Endothelial cell of umbilical vein (primary cell): ENCODE measurements at regions not wholly inside any gene's neighbourhood (a gene's known extent, or its start where the extent isn't known, plus 50 kb on each side); places are given as distances from the start of the nearest gene placed in this dataset.

Experiments used
- BruUV-seq: library from RNA; stranded (reverse); fragments of 400-500 nt; replicated peaks from 2 replicates; lab custom pipeline; 2021; lab: Mats Ljungman, UMichigan
- CTCF ChIA-PET: fragments of 300-600, 350-600 bp; sonication (Branson Sonifier 250); formaldehyde crosslinking; loops from one replicate; lab custom pipeline; 2021; ENCODE audit warnings: antibody characterized with exemption, inconsistent platforms; lab: Charles Lee
- POLR2A ChIA-PET: fragments of 300-600, 350-600 bp; sonication (Branson Sonifier 250); formaldehyde crosslinking; loops from one replicate; lab custom pipeline; 2021; ENCODE audit warnings: antibody characterized with exemption, inconsistent platforms; lab: Charles Lee
- DNase-seq: peaks from one replicate; pipeline ENCODE4 v3.0.0-alpha.2; 2011; ENCODE audit warnings: low read depth, low spot score
- FAIRE-seq: peaks from 2 replicates; lab custom pipeline; 2011; peaks lifted over from hg19 to GRCh38; lab: Jason Lieb, UNC
- H2AFZ ChIP-seq: 2 replicates; pipeline ENCODE4 v1.6.0; 2012; ENCODE audit warnings: low read depth, low read length, control low read depth, inconsistent platforms
- H3K27ac ChIP-seq: 2 replicates; pipeline ENCODE4 v1.5.1; 2011; ENCODE audit warnings: low read depth, mild to moderate bottlenecking, control low read depth, low read length, moderate library complexity; ENCODE audit not compliant: insufficient read depth
- H3K27me3 ChIP-seq, 2 experiments: 2 replicates each; pipeline versions ENCODE4 v1.6.0 to v1.6.1; 2011; ENCODE audit warnings: low read length in 2 of 2, mixed read lengths in 1 of 2; ENCODE audit not compliant: control insufficient read depth in 2 of 2, insufficient read depth in 2 of 2
- H3K36me3 ChIP-seq, 2 experiments: 2 replicates in 1 of 2; 3 replicates in 1 of 2; pipeline ENCODE4 v1.5.1; 2011; ENCODE audit warnings: low read length in 2 of 2, mild to moderate bottlenecking in 1 of 2, moderate library complexity in 1 of 2; ENCODE audit not compliant: control insufficient read depth in 2 of 2, insufficient read depth in 2 of 2; ENCODE audit errors: extremely low read depth in 1 of 2
- H3K4me1 ChIP-seq: 3 replicates; pipeline ENCODE4 v1.5.1; 2011; ENCODE audit warnings: mild to moderate bottlenecking, low read length; ENCODE audit not compliant: control insufficient read depth, insufficient read depth; ENCODE audit errors: extremely low read depth
- H3K4me2 ChIP-seq: 2 replicates; pipeline ENCODE4 v1.6.1; 2011; ENCODE audit warnings: low read length, control low read depth, mixed read lengths; ENCODE audit not compliant: insufficient read depth
- H3K4me3 ChIP-seq, 3 experiments: fragments of 200-600 bp in 1 of 3; sonication (generic), shearing (Covaris generic) in 1 of 3; replicated peaks in 1 of 3; 2 replicates each; pipeline ENCODE4 v1.5.1; 2011 to 2016; ENCODE audit warnings: control low read depth in 3 of 3, low read length in 3 of 3, mild to moderate bottlenecking in 2 of 3, inconsistent platforms in 1 of 3, low read depth in 1 of 3, moderate library complexity in 1 of 3; ENCODE audit not compliant: insufficient read depth in 1 of 3
- H3K79me2 ChIP-seq: 2 replicates; pipeline ENCODE4 v1.6.0; 2012; ENCODE audit warnings: low read length, inconsistent platforms; ENCODE audit not compliant: control insufficient read depth, insufficient read depth
- H3K9ac ChIP-seq: replicated peaks from 2 replicates; pipeline ENCODE3; 2011; ENCODE audit warnings: low read length, control low read depth; ENCODE audit not compliant: insufficient read depth; ENCODE audit errors: extremely low read depth
- H3K9me1 ChIP-seq: replicated peaks from 3 replicates; pipeline ENCODE4 v1.6.0; 2011; ENCODE audit warnings: mild to moderate bottlenecking, low read length; ENCODE audit not compliant: control insufficient read depth, insufficient read depth; ENCODE audit errors: extremely low read depth
- H3K9me3 ChIP-seq: replicated peaks from 2 replicates; pipeline ENCODE4 v1.5.1; 2012; ENCODE audit warnings: low read length, inconsistent platforms; ENCODE audit not compliant: control insufficient read depth, insufficient read depth
- H4K20me1 ChIP-seq: replicated peaks from 2 replicates; pipeline ENCODE3; 2011; ENCODE audit warnings: mild to moderate bottlenecking, low read length; ENCODE audit not compliant: control insufficient read depth, insufficient read depth; ENCODE audit errors: extremely low read depth
- CTCF ChIP-seq, 2 donors: IDR thresholded peaks; 1 replicate in 1 of 2; 2 replicates in 1 of 2; pipeline ENCODE4 v1.5.1; 2011; ENCODE audit warnings: low read length in 2 of 2, mild to moderate bottlenecking in 2 of 2, moderate library complexity in 2 of 2, control low read depth in 1 of 2, inconsistent platforms in 1 of 2, low read depth in 1 of 2; ENCODE audit not compliant: insufficient read depth in 1 of 2; ENCODE audit errors: extremely low read depth in 1 of 2
- FOS ChIP-seq: IDR thresholded peaks from 2 replicates; pipeline ENCODE4 v1.6.1; 2011; ENCODE audit warnings: mild to moderate bottlenecking, low read length, moderate library complexity, borderline replicate concordance; ENCODE audit not compliant: insufficient read depth
- GATA2 ChIP-seq: IDR thresholded peaks from 2 replicates; pipeline ENCODE4 v1.7.0; 2011; ENCODE audit warnings: low read depth, mild to moderate bottlenecking, moderate library complexity, mixed read lengths, low read length; ENCODE audit not compliant: insufficient read length, insufficient read depth
- JUN ChIP-seq: IDR thresholded peaks from 2 replicates; pipeline ENCODE4 v1.6.1; 2011; ENCODE audit warnings: borderline replicate concordance, low read depth; ENCODE audit not compliant: insufficient read length, insufficient read depth
- MAX ChIP-seq: IDR thresholded peaks from 2 replicates; pipeline ENCODE4 v1.6.1; 2011; ENCODE audit not compliant: insufficient read depth, insufficient read length
- MYC ChIP-seq: IDR thresholded peaks from one replicate; pipeline ENCODE4 v1.6.1; 2011; ENCODE audit warnings: mild to moderate bottlenecking, low read depth, low read length
- POLR2AphosphoS5 ChIP-seq: IDR thresholded peaks from 2 replicates; pipeline ENCODE4 v1.6.1; 2012; ENCODE audit warnings: low read depth, mild to moderate bottlenecking, control low read depth, low read length, moderate library complexity; ENCODE audit not compliant: insufficient read depth
- dilution Hi-C: fragments of 300-500 bp; cut with MboI; formaldehyde crosslinking; loops from one replicate; pipeline ENCODE4 v1.15.0; 2019; ENCODE audit warnings: low sequenced_read_pairs; ENCODE audit not compliant: extremely low pct_ligation_motif_present
- intact Hi-C: fragments of 100-400 bp; cut with micrococcal nuclease; formaldehyde crosslinking; loops from one replicate; pipeline ENCODE4 v1.10.0; 2022

- ChIA-PET CTCF (no interaction called here), POLR2A (no interaction called here)
- Histone ChIP-seq H3K36me3 (no peaks in the 10 kb centered on the region), H3K9ac (no peak overlapping the region), H3K4me3 (no peak overlapping the region), H3K27me3 (no peaks in the 10 kb centered on the region), H2AFZ (no peak overlapping the region), H3K79me2 (no peaks in the 10 kb centered on the region), H3K9me3 (no peaks in the 10 kb centered on the region), H3K4me2 (no peak overlapping the region), H3K4me1 (no peaks in the 10 kb centered on the region), H3K27ac (no peak overlapping the region), H3K9me1 (no peaks in the 10 kb centered on the region), H4K20me1 (no peaks in the 10 kb centered on the region)
- TF ChIP-seq FOS: no peak
- no peak for TF ChIP-seq CTCF (IDR thresholded peaks at IDR 0.05; ENCODE audit: extremely low read depth in 1 of 2, insufficient read depth in 1 of 2, low read depth in 1 of 2, low read length in 2 of 2)
- TF ChIP-seq MYC: no peak
- no peak for TF ChIP-seq JUN
- TF ChIP-seq POLR2AphosphoS5: no peak
- no peak for TF ChIP-seq GATA2
- no peak for TF ChIP-seq MAX
- intact Hi-C loops (no loop called here), dilution Hi-C loops (no loop called here)
- BruUV-seq: no TSS peak
- FAIRE-seq (no peak), DNase-seq (no peak)
Observed at GRCh38 chr6:121008553-121008952, 325.7 kb downstream of the TBC1D32 start.
